ENCODE measurements at regions not wholly inside any gene's neighbourhood (a gene's known extent, or its start where the extent isn't known, plus 50 kb on each side); places are given as distances from the start of the nearest gene placed in this dataset.

GRCh38 chr7:148524479-148525224, 65.9 kb upstream of the C7orf33 start:
- Histone ChIP-seq H3K36me3 (replicated peaks in 1 of 2; ENCODE audit: control insufficient read depth in 1 of 2, insufficient read depth in 2 of 2, low read length in 1 of 2) (no peaks in the 10 kb centered on the region), H3K27ac (ENCODE audit: low read depth in 2 of 2, low read length in 1 of 2) (no peak overlapping the region), H3K27me3 (ENCODE audit: insufficient read depth) (no peaks in the 10 kb centered on the region; the same call in 1 of the 2 replicates), H3K4me3 (ENCODE audit: low read depth in 2 of 2, low read length in 1 of 2) (no peak overlapping the region), H3K4me1 (ENCODE audit: control insufficient read depth in 1 of 2, insufficient read depth in 2 of 2, low read depth in 1 of 2, low read length in 1 of 2) (no peaks in the 10 kb centered on the region; a peak in 1 of 4 replicates), H3K79me2 (ENCODE audit: insufficient read depth) (no peaks in the 10 kb centered on the region), H3K9me2 (no peaks in the 10 kb centered on the region), H3K9me3 (no peaks in the 10 kb centered on the region), H4K20me1 (ENCODE audit: insufficient read depth) (no peaks in the 10 kb centered on the region), H3K4me2 (no peak overlapping the region), H3F3A (replicated peaks; ENCODE audit: insufficient read depth) (no peaks in the 10 kb centered on the region), H3K9ac (no peak overlapping the region), H2AFZ (ENCODE audit: low read depth) (0 out of 2 replicates have a peak overlapping the region, but pooled peaks have one; percentile 1)
- no peak for TF ChIP-seq IRF3 (IDR thresholded peaks at IDR 0.05; ENCODE audit: low read depth, low read length)
- TF ChIP-seq RXRA (IDR thresholded peaks at IDR 0.05; ENCODE audit: borderline replicate concordance, low read depth) = no peak
- no peak for TF ChIP-seq PBX3 (IDR thresholded peaks at IDR 0.05)
- TF ChIP-seq GABPA (IDR thresholded peaks at IDR 0.05; ENCODE audit: low read depth) = no peak
- no peak for TF ChIP-seq FOXJ3 (CRISPR knock-in tag; IDR thresholded peaks at IDR 0.05)
- no peak for TF ChIP-seq SMC3 (IDR thresholded peaks at IDR 0.05; ENCODE audit: low read depth, low read length)
- TF ChIP-seq CTCF (IDR thresholded peaks at IDR 0.05) = no peak
- no peak for TF ChIP-seq FOXM1 (IDR thresholded peaks at IDR 0.05; ENCODE audit: low read depth)
- TF ChIP-seq JUND (IDR thresholded peaks at IDR 0.05) = no peak
- no peak for TF ChIP-seq GATA2 (CRISPR knock-in tag; IDR thresholded peaks at IDR 0.05)
- TF ChIP-seq NFIC (IDR thresholded peaks at IDR 0.05; ENCODE audit: borderline replicate concordance) = no peak
- TF ChIP-seq USF2 (IDR thresholded peaks at IDR 0.05; ENCODE audit: borderline replicate concordance, low read depth, low read length) = no peak
- TF ChIP-seq YY1 (IDR thresholded peaks at IDR 0.05; ENCODE audit: low read depth) = no peak
- TF ChIP-seq RAD21 (IDR thresholded peaks at IDR 0.05; ENCODE audit: low read length) = no peak
- no peak for TF ChIP-seq TCF12 (IDR thresholded peaks at IDR 0.05)
- no peak for TF ChIP-seq SIN3A (IDR thresholded peaks at IDR 0.05; ENCODE audit: borderline replicate concordance, low read depth, low read length)
- no peak for TF ChIP-seq RFX5 (IDR thresholded peaks at IDR 0.05; ENCODE audit: low read length)
- no peak for TF ChIP-seq MAX (IDR thresholded peaks at IDR 0.05; ENCODE audit: low read depth)
- POLR2A ChIA-PET = no interaction called here
- 59% methylated on average over 7 of the region's 7 CpGs for WGBS (ENCODE audit: low lambda C conversion rate)
- CTCF ChIA-PET = interaction anchor here (1.0 to 6.5 kb wide), 2 partner anchors 22 to 260 kb away, joined by 4 to 32 read pairs; no protein-coding TSS in a partner anchor
- no peak for DNase-seq

Measured in SK-N-SH (cell line).